Kidney glomerular epithelial cell (primary cell): ENCODE measurements at regions not wholly inside any gene's neighbourhood (a gene's known extent, or its start where the extent isn't known, plus 50 kb on each side); places are given as distances from the start of the nearest gene placed in this dataset.

Source experiments
- DNase-seq: peaks from one replicate; lab custom pipeline; 2025; lab: John Stamatoyannopoulos, UW

GRCh38 chr1:82486969-82487368, 686.2 kb downstream of the ADGRL2 start:
- peak; percentile 48 for DNase-seq

- no peak for DNase-seq
Measured at GRCh38 chr1:82486468-82486867, 685.7 kb downstream of the ADGRL2 start.

- peak; percentile 27 for DNase-seq
Measured at GRCh38 chr1:82485591-82486369, 685.0 kb downstream of the ADGRL2 start.

- no peak for DNase-seq
Measured at GRCh38 chr1:82483146-82483545, 682.4 kb downstream of the ADGRL2 start.

GRCh38 chr1:82478916-82479315, 678.2 kb downstream of the ADGRL2 start:
- no peak for DNase-seq

- DNase-seq = no peak
Measured at GRCh38 chr1:82472489-82473131, 671.9 kb downstream of the ADGRL2 start.

GRCh38 chr1:82466891-82467290, 666.2 kb downstream of the ADGRL2 start:
- DNase-seq = no peak

- no peak for DNase-seq
Measured at GRCh38 chr1:82466416-82466815, 665.7 kb downstream of the ADGRL2 start.

- no peak for DNase-seq
Measured at GRCh38 chr1:82465024-82465423, 664.3 kb downstream of the ADGRL2 start.

- DNase-seq = peak; percentile 3
Measured at GRCh38 chr1:82464362-82465001, 663.7 kb downstream of the ADGRL2 start.

GRCh38 chr1:82463951-82464350, 663.2 kb downstream of the ADGRL2 start:
- no peak for DNase-seq

GRCh38 chr1:82462366-82462765, 661.6 kb downstream of the ADGRL2 start:
- no peak for DNase-seq

- no peak for DNase-seq
Measured at GRCh38 chr1:82455342-82455741, 654.6 kb downstream of the ADGRL2 start.

GRCh38 chr1:82454431-82454830, 653.7 kb downstream of the ADGRL2 start:
- no peak for DNase-seq

- DNase-seq = peak; percentile 42
Measured at GRCh38 chr1:82453511-82454185, 652.9 kb downstream of the ADGRL2 start.

GRCh38 chr1:82452096-82452495, 651.4 kb downstream of the ADGRL2 start:
- DNase-seq = no peak

GRCh38 chr1:82451191-82451590, 650.5 kb downstream of the ADGRL2 start:
- DNase-seq = no peak

GRCh38 chr1:82449506-82450057, 648.8 kb downstream of the ADGRL2 start:
- peak; percentile 81 for DNase-seq

GRCh38 chr1:82446955-82447354, 646.2 kb downstream of the ADGRL2 start:
- DNase-seq = no peak

GRCh38 chr1:82446236-82446635, 645.5 kb downstream of the ADGRL2 start:
- no peak for DNase-seq

- DNase-seq = no peak
Measured at GRCh38 chr1:82445827-82446226, 645.1 kb downstream of the ADGRL2 start.

- no peak for DNase-seq
Measured at GRCh38 chr1:82445132-82445531, 644.4 kb downstream of the ADGRL2 start.
